ENCODE measurements at regions not wholly inside any gene's neighbourhood (a gene's known extent, or its start where the extent isn't known, plus 50 kb on each side); places are given as distances from the start of the nearest gene placed in this dataset.

DNA sequence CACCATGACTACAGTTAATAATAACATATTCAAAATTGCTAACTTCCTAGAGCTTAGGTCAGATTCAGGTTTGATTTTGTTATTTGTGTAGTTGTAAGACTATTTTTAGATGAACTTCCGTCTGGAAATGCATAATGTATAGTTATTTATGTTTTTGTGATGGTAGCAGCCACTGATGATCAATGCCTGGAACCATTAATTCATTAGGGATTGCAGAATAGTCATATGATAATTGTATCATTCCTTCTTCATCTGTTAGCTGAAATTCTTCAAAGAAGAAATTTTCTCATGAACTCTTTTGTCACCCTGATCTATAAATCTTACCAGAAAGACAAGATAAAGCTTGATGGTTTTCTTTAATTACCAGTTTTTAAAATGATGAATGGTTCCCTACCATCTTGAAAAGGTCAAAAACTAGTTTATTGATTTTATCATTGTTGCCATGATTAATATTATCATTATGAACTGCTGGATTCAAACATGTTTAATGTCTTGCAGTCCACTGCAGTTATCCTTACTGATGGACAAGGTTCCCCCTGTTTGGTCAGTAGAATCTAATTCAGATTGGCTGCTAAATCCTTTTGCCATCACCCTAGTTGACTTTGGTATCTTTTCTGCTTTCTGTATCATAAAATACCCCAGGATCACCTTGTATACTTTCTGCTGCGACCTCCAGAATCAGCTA is 433.3 kb downstream of the GPAM start:
- DNase-seq: no peak

DNA sequence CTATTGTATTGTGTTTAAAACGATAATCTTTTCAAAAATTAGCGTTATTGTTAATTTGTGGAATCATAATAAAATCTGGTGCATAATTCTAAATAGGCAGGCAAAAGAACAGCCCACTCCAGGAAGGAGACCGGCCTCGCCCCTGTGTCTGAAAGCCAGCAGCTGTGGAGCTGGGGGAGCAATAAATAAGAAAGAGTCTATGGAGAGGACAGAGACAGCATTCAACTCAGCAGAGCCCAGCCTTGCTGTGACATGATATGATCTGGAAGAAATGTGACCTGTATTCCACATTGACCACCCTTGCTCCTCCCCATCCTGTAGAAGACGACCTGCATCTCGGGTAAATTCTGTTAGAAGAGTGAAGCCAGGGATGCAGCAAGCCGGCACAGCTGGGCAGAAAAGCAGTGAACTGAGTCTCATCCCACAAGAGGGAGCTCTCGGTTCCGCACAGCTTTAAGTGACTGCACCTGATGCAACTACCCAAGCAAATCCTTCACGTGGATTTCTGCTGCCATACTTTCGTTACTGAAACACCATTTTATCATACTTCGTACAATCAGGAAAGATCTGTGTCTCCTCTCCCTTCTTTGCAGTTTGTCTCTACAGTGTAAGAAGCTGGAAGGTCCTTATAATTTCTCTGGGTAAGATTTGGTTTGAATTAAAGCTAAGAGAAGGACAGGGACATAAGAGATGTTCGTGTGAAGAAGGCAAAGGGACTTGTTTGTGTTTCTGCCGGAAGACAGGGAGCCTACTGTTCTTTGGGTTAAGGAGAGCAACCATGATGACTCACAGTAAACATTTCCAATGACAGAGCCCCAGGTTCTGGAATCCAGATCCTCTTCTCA is 427.1 kb downstream of the GPAM start:
- DNase-seq: no peak

DNA sequence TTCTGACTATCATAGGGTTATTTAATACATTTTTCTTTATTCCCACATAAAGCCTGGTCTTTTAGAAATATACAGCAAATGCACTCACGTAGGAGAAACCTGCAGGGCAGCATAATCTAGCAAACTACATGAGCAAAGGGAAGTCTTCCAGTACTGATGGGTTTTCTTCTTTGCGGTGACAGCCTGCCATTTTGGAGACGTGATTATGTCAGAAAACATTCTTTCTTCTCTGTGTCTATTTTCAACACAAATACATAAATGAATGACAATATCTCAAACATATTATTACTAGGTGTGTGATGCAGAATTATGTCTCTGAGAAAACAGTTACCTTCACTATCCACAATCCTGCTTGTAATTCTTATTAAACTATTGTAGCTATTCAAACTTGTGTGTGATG is 425.0 kb downstream of the GPAM start:
- DNase-seq: no peak

DNA sequence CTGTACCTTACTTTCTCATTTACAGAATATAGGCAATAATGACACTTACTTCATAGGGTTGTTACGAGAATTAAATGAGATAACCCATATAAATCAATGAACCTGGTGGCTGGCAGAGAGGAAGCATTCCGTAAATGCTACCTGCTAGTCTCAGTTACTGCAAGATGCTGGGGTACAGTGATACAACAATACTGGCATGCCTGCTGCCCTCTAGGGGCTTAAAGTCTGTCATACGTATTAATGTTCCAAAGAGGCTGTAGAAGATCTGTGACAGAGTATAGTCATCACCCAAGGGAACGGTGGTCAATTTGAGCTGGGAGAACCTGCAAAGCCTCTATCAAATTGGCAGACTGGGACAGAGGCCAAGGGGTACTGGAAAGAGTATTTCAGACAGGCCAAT is 421.5 kb downstream of the GPAM start:
- DNase-seq: no peak

DNA sequence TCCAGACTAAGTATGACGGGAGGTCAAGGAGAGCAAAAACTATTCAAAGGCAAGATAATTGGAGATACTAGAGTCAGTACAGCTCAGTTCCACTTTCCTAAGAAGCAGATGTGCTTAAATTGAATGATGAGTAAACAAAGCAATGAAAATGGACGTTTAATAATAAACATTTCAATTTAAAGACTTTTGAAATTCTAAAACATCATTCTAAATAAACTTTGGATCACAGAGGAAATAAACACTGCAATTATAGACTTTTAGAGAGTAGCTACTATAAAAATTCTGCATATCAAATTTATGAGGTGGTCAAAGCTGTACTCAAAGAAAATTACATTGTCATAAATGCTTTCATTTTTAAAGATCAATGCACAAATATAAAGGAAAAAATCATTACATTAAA is 418.3 kb downstream of the GPAM start:
- no peak for DNase-seq

DNA sequence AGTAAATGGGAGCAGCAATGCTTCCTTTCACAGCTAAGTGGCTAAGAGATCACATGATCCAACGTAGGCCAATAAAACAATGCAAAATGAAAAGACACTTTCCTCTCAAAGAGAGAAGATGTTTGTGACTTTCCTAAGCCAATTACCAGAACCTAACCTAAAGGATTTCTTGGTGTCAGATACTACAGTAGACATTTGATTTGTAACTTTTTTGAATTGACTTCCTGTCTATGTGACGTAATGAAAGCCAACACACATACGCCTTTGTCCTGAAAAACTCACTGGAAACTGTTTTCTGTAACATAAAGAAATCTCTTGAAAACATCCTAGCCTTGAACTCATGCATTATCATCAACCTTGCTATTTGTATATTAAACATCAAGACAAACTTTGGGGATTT is 417.1 kb downstream of the GPAM start:
- DNase-seq: no peak

DNA sequence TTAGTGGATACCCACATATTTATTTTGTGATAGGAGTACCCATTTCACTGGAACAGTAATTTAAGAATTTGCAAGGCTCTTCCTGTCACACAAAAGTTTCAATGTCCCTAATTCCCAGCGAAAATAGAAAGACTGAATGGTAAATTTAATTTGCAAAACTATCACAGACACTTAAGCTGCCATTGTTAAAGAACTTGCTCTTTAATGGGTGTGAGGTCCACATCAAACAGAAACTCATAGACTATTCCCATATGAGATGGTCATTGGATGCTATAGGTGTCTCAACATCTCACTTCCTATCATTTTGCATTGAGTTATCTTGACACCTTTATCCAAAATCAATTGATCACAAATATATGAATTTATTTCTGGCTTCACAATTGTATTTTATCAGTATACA is 415.9 kb downstream of the GPAM start:
- DNase-seq: no peak

DNA sequence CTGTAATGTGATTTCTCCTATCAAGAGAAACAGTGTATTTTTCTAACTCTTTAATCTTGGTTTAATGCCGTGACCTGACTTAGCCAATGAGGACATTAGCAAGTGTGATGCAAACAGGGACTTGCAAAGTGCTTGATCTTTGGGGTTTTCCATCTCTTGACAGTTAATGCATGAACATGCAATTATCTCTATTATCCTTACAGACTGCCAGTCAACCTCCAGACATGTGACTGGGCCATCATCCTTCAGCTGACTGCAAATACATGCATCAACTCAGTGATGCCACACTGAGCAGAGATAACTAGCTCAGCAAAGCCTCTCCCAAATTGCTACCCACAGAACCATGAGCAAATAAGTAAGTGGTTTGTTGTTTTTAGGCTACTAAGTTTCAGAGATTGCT is 409.6 kb downstream of the GPAM start:
- DNase-seq: no peak

DNA sequence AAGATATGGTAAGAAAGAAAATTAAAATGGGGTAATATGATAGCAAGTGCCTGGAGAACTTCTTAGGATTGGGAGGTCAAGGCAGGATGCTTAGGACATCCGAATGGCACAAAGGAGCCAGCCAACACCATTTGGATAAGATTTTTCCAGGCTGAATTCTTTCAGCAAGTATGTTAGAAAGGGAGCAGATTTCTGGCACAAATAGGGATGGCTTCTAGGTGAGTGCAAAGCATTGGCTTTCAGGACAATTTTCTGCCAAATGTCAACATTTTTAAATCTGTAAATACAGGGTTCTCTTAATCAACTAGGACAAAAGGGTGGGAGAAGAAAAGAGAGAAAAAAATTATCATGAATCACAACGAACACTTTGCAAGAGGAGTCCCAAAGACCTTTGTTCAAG is 409.1 kb downstream of the GPAM start:
- DNase-seq: no peak

DNA sequence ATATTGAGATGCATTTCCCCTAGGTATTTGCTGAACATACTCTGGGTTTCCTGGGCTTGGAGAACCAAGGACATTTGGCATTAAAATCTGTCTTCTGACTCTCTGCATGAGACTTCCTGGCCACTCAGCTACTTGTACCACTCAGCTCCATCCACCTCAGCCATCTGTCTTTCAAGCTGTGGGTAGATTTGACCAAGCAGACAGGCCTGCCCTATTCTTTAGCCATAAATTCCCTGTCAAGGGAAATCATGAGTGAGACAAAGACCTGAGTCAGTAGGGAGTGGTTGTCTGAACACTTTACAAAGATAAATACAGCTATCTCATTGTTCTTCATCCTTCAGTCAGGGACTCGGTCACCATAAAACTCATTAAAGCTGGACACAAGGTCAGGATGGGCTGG is 399.1 kb downstream of the GPAM start:
- DNase-seq: no peak

DNA sequence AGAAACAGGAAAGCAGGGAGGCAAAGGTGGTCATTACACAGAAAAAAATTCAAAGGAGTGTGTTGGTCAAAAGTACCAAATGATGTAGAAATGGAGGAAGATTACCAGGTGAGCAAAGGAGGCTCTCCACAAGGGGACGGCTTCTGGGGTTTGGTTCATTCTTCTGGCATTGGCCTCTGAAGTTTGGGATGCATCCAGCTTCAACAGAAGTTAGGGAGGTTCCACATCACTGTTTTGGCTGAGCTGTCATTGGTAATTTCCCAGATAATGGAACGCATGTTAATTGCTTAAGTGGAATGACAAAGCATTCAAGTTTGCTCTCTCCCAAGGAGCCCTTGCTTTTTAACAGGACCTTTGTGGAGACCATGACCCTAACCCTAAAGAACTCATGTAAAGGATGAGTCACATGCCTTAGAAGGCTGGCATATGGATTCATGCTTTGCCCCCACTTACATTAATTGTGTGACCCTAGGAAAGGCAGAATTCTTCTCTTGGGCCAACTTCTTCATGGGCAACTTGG is 398.6 kb downstream of the GPAM start:
- DNase-seq: no peak

DNA sequence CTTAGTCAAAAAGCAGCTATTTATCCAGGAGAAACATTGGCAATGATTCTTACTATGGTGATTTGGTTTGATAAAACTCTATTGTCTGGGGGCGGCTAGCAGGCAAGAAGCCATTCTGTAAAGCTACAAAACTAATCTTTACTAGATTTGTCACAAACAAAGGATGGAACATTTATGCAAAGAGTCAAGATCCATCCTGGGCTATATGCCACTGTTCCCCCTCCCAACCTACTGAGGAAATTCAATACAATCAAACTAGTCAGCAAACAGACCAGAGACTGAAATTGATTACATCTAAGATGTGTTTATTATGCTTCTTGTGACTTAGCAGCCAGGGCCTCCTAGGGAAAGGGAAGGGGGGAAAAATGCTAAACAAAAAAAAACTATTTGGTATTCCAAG is 397.6 kb downstream of the GPAM start:
- DNase-seq: no peak

DNA sequence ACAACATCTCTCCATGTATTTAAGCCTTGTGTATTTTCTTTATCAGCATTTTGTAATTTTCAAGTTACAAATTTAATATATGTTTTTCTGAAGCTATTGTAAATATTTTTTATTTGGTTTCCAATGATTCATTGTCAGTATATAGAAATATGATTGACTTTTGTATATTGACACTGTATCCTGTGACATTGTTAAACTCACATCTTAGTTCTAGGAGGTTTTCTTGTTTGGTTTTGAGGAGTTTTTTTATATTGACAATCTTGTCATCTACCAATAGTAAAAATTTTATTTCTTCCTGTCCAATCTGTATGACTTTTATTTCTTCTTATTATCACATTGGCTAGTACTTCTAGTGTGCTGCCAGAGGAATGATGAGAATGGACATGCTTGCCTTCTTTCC is 393.7 kb downstream of the GPAM start:
- DNase-seq: no peak

DNA sequence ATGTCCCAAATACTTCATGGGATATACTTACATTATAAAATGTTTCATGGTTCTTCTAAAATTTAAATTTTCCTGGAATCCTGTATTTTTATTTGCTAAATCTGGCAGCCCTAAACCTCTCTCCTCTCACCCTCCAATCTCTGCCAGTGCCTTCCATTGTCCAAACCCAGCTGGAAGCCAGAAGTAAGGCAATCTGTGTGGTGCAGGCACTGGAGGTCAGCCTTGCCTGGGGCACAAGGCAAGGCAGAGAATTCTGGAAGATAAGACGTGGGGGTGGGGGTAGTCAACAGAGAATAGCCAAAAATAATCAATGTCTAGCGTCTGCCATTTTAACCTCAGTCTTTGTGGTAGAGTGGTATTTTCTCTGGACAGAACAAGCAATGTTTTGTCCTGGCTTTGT is 381.7 kb downstream of the GPAM start:
- no peak for DNase-seq

DNA sequence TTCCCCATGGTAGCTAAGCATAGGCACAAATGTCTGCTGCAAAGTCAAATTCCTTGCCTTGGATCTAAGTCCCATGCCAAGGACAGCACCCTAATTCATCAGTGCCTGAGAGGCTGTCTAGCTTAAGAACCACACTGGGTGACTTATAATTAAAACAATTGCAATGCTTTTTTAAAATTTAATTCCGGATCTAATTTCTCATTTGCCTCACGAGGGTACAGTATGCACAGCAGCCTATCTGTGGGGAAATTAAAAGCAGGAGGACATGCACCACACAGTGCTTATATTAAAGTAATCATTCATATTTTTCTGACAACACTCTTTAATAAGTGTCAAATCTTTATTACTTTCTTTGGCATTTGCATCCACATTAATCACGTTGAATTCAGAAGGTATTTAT is 378.8 kb downstream of the GPAM start:
- no peak for DNase-seq

DNA sequence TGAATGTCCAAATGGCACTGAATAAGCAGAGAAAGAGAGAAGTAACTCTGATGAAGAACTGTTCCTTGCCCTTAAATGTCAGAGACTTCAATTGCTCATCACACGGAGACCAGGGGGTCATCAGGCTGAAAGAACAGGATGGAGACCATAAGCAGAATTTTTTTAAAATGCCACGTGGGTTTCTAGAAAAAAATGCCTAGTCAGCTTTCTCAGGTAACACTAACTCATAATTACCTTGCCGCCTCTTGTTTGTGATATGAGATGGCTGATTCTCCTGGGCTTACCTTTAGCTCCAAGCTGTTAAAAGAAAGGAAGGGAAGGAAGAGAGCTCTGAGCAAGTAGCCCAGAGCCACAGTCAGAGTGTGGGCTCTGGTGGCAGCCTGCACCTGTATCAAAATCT is 372.0 kb downstream of the GPAM start:
- no peak for DNase-seq

DNA sequence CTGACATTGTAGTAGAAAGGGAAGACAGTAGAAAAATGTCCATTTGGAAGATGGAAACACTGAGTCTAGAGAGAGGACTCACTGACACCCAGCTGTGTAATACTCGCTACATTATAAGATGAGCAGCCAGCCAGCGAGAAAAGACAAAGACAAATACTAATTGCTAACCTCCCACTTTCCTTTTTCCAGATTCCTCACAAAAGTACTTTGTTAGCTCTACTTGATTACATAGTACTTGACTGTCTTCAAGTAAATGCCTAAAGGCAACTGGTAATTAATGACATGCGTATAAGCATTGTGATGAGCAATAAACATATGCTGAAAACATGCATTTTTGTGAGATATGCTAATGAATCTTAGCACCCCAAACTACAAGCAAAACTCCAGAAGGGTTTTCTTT is 363.1 kb downstream of the GPAM start:
- no peak for DNase-seq

DNA sequence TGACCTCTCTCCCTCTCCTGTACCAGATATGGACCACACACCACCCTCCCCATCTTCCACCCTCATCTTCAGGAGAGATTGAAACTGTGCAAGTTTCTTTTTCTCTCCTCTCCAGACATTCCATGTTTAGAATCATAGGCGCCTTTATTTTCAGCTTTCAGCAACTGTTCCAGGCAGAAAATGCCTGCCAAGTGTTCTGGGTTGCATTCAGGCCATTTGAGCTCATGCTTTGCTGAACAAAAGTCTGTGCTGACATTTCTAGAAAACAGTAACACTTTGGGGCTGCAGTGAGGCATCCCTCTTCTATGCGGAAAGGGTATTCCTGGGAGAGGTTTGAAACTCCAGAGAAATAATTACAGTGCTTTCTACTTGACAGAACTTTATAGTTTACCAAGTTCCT is 361.7 kb downstream of the GPAM start:
- no peak for DNase-seq

DNA sequence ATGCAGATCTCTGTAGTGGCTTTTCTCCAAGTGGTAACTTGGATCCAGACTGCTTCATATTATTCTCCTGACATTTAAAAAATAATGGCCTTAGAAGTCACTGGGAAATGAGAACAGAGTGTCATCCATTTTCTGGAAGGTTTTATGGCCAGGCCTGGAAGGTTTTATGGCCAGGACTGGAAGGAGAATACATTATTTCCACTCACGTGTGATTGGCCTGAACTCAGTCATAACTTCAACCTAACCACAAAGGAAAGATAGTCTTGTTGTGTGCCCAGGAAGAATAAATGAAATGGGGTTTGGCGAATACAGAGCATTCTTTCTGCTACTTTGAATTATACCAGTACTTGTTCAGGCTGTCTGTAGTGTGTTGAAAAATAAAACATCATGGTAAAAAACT is 360.9 kb downstream of the GPAM start:
- no peak for DNase-seq

DNA sequence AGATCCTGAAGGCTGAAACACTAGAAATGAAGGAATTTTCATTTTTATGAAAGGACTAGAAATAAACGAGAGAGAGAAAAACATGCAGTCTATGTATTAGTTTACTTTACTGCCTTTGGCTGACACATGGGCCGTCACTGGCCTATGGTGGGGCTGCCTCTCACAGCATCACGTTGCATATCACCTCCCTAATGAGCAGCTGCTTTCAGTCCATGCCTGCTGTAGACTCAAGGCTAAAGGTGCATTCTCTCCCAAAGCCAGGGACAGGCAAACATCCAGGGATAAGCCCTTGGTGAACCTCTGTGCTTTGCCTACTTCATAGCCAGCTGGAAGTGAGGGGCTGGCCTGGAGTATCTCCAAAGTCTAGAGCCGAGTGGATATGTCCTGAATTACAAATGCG is 359.4 kb downstream of the GPAM start:
- no peak for DNase-seq

DNA sequence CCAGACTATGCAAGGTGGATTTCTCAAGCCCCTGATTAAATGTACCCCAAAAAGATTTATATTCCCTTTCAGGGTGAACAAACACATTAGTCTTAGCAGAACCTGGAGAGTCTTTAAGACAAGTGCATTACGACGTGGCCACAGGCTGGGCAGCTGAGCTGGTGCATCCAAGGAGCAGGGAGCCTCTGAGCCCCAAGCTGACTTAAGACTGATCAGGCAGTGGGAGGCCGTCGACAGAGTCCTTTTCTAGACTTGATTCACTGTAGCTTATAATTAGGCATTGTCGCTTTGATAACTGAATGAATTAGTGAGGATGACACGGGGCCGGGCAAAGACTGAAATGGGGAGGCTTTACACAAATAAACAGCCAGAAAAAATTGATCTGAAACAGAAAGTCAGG is 353.2 kb downstream of the GPAM start:
- DNase-seq: no peak

DNA sequence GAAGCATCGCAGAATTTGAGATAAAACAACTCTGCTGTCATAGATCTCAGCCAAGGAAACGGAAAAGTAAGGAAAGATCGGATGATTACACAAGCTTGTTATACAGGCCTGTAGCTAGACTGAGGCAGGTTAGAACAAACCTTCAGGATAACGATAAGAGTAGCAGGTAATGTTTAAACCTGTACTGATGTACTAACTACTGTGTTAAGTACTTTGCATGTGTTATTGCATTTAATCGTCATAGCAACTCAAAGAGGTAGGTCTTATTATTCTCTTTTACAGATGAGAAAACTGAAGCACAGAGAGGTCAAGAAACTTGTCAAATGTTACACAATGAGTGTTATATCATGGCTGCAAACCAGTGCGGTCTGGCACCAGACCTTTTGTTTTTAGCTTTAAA is 352.5 kb downstream of the GPAM start:
- no peak for DNase-seq

DNA sequence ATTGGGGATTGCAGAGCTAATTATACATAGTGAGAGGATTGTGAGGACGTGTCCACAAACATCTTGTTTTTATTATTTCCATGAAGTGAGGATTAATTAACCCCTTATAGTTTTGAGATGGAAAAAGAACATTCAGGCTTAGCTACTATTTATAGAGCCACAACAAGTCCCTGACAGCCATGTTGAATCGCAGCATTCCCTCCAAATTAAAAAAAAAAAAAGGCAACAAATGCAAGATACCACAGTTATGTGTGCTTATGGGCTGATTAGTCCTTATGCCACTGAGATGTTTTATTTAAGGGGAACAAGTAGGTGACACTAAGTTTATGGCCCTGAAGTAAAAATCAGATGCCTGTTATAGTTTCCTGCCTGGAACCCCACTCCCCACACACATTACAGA is 350.3 kb downstream of the GPAM start:
- DNase-seq: no peak

DNA sequence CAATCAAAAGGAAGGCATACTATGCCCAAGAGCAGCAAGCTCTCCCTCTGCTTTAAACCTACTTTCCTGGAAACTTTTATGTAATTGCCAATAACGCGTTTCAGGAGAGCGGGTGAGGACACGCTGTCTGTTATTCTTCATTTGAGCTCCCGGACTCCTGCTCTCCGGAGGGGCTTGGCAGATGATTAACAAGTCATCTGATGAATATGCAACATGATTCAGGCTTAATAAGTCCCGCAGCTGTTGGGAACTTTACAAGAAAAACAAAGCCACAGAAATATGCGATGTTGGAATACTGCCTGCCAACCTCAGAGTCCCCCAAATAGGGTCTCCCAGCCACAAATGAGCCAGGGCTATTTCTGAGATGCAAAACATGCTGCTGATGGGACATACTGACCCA is 348.0 kb downstream of the GPAM start:
- no peak for DNase-seq

DNA sequence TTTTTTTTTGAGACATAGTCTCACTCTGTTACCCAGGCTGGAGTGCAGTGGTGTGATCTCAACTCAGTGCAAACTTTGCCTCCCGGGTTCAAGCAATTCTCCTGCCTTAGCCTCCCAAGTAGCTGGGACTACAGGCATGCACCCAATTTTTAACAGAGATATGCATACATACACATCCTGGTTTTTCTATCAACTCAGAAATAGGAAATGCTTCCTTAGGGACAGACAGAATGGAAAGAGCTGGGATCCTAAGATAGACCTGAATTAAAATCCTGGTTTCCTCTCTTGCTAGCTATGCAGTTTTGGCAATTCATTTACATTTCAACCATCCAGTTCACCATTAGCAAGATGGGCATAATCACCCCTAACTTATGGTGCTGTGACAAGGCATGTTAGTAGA is 347.5 kb downstream of the GPAM start:
- no peak for DNase-seq
